ENCODE measurements at regions not wholly inside any gene's neighbourhood (a gene's known extent, or its start where the extent isn't known, plus 50 kb on each side); places are given as distances from the start of the nearest gene placed in this dataset.

DNA sequence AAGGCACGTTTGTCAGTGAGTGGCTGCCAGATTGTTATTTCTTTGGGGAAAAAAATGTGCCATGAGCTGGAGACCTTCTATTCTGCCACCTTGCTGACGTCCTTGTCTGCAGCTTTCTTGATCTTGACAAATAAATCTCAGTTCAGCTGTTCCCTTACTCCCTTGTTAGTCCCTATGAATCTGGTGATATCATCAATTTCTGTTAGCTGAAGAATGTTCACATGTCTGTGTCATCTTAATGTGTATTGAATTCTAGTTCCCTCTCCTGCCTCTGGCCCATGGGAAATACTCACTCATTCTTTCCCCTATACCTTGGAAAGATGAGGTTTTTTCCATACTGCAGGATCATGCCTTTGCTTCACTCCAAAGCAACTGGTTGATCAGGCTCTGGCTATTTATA lies 649.9 kb upstream of the API5 start:
- Histone ChIP-seq H3K27ac (ENCODE audit: low read length) (no peak overlapping the region), H3K4me2 (ENCODE audit: low read length) (no peak overlapping the region), H3K9ac (ENCODE audit: low read length) (no peak overlapping the region), H2AFZ (ENCODE audit: low read depth, low read length) (no peak overlapping the region), H3K79me2 (replicated peaks; ENCODE audit: insufficient read depth, low read length) (no peaks in the 10 kb centered on the region), H3K9me2 (ENCODE audit: insufficient read depth, low read length) (no peaks in the 10 kb centered on the region), H3F3A (ENCODE audit: insufficient read depth, low read length, poor library complexity, severe bottlenecking) (no peaks in the 10 kb centered on the region), H3K9me3 (ENCODE audit: low read length) (no peaks in the 10 kb centered on the region), H3K4me3 (ENCODE audit: low read length) (no peak overlapping the region), H3K36me3 (ENCODE audit: insufficient read depth, low read length) (no peaks in the 10 kb centered on the region), H4K20me1 (ENCODE audit: insufficient read depth) (no peaks in the 10 kb centered on the region), H3K27me3 (ENCODE audit: insufficient read depth, low read depth, low read length) (no peaks in the 10 kb centered on the region)
- no peak for TF ChIP-seq MXI1 (conservative IDR thresholded peaks at IDR 0.05; ENCODE audit: poor library complexity, severe bottlenecking)
- TF ChIP-seq RAD21 (conservative IDR thresholded peaks at IDR 0.05): no peak
- TF ChIP-seq, protein P1, sequence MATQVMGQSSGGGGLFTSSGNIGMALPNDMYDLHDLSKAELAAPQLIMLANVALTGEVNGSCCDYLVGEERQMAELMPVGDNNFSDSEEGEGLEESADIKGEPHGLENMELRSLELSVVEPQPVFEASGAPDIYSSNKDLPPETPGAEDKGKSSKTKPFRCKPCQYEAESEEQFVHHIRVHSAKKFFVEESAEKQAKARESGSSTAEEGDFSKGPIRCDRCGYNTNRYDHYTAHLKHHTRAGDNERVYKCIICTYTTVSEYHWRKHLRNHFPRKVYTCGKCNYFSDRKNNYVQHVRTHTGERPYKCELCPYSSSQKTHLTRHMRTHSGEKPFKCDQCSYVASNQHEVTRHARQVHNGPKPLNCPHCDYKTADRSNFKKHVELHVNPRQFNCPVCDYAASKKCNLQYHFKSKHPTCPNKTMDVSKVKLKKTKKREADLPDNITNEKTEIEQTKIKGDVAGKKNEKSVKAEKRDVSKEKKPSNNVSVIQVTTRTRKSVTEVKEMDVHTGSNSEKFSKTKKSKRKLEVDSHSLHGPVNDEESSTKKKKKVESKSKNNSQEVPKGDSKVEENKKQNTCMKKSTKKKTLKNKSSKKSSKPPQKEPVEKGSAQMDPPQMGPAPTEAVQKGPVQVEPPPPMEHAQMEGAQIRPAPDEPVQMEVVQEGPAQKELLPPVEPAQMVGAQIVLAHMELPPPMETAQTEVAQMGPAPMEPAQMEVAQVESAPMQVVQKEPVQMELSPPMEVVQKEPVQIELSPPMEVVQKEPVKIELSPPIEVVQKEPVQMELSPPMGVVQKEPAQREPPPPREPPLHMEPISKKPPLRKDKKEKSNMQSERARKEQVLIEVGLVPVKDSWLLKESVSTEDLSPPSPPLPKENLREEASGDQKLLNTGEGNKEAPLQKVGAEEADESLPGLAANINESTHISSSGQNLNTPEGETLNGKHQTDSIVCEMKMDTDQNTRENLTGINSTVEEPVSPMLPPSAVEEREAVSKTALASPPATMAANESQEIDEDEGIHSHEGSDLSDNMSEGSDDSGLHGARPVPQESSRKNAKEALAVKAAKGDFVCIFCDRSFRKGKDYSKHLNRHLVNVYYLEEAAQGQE (IDR thresholded peaks at IDR 0.05; ENCODE audit: borderline replicate concordance): no peak
- no peak for TF ChIP-seq TAF1 (IDR thresholded peaks at IDR 0.05; ENCODE audit: low read depth)
- no peak for TF ChIP-seq SMC3 (conservative IDR thresholded peaks at IDR 0.05; ENCODE audit: poor library complexity)
- no peak for TF ChIP-seq EZH2 (IDR thresholded peaks at IDR 0.05; ENCODE audit: borderline replicate concordance, insufficient read depth, low read length, poor library complexity, severe bottlenecking)
- TF ChIP-seq, protein P2, sequence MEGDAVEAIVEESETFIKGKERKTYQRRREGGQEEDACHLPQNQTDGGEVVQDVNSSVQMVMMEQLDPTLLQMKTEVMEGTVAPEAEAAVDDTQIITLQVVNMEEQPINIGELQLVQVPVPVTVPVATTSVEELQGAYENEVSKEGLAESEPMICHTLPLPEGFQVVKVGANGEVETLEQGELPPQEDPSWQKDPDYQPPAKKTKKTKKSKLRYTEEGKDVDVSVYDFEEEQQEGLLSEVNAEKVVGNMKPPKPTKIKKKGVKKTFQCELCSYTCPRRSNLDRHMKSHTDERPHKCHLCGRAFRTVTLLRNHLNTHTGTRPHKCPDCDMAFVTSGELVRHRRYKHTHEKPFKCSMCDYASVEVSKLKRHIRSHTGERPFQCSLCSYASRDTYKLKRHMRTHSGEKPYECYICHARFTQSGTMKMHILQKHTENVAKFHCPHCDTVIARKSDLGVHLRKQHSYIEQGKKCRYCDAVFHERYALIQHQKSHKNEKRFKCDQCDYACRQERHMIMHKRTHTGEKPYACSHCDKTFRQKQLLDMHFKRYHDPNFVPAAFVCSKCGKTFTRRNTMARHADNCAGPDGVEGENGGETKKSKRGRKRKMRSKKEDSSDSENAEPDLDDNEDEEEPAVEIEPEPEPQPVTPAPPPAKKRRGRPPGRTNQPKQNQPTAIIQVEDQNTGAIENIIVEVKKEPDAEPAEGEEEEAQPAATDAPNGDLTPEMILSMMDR (IDR thresholded peaks at IDR 0.05; ENCODE audit: poor library complexity, severe bottlenecking): no peak
- no peak for TF ChIP-seq EP300 (conservative IDR thresholded peaks at IDR 0.05; ENCODE audit: poor library complexity, severe bottlenecking)
- no peak for TF ChIP-seq POLR2AphosphoS5 (IDR thresholded peaks at IDR 0.05)

DNA sequence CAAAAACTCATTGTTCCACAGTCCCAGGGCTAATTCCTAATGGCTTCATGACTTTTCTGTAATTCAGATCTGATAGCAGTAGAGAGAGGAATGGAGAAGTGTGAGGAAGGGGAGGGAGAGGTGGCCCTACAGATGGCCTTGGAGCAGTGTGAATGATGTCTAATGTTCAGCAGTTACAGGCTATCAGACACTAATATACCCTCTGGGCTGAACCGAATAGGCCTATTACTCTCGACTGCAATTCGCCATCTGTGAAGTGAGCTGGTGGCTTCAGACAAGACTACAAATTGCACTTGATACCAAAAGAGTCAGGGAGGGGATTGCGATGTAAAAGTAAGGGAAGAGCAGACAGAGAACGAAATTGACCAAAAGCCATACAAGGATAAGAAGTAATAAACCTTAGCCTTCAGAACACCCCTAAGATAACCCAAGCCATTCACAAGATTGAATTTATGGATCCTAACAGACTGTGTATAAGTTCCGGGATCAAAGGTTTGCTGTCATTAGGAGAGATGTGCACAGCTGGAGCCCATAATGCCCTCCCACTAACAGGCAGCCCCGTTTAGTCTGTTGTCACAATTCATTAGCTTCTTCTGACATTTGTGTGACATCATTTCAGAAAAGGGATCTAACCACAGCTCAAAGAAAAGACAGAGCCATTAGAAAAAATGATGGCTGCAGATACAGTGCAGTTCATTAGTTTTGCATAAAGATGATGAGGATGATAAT lies 642.4 kb upstream of the API5 start:
- Histone ChIP-seq H2AFZ (ENCODE audit: low read depth, low read length) (no peak overlapping the region), H3K27me3 (ENCODE audit: insufficient read depth, low read depth, low read length) (no peaks in the 10 kb centered on the region), H3K27ac (ENCODE audit: low read length) (no peak overlapping the region), H3K9me2 (ENCODE audit: insufficient read depth, low read length) (no peaks in the 10 kb centered on the region), H3K9ac (ENCODE audit: low read length) (no peak overlapping the region), H3K36me3 (ENCODE audit: insufficient read depth, low read length) (no peaks in the 10 kb centered on the region), H3K4me2 (ENCODE audit: low read length) (no peak overlapping the region), H3K4me3 (ENCODE audit: low read length) (no peak overlapping the region), H3K79me2 (replicated peaks; ENCODE audit: insufficient read depth, low read length) (no peaks in the 10 kb centered on the region), H3K9me3 (ENCODE audit: low read length) (peaks cover 3% of the 10 kb centered on the region), H4K20me1 (ENCODE audit: insufficient read depth) (no peaks in the 10 kb centered on the region), H3F3A (ENCODE audit: insufficient read depth, low read length, poor library complexity, severe bottlenecking) (no peaks in the 10 kb centered on the region)
- TF ChIP-seq, protein P1 (IDR thresholded peaks at IDR 0.05; ENCODE audit: borderline replicate concordance): no peak
- TF ChIP-seq EP300 (conservative IDR thresholded peaks at IDR 0.05; ENCODE audit: poor library complexity, severe bottlenecking): peak; percentile 56
